ENCODE measurements at regions not wholly inside any gene's neighbourhood (a gene's known extent, or its start where the extent isn't known, plus 50 kb on each side); places are given as distances from the start of the nearest gene placed in this dataset.
"Not testable (repeated sequence)": the region's sequence is repeated elsewhere in the genome, so short reads cannot be mapped to it uniquely, and the experiment has no call there.

DNA sequence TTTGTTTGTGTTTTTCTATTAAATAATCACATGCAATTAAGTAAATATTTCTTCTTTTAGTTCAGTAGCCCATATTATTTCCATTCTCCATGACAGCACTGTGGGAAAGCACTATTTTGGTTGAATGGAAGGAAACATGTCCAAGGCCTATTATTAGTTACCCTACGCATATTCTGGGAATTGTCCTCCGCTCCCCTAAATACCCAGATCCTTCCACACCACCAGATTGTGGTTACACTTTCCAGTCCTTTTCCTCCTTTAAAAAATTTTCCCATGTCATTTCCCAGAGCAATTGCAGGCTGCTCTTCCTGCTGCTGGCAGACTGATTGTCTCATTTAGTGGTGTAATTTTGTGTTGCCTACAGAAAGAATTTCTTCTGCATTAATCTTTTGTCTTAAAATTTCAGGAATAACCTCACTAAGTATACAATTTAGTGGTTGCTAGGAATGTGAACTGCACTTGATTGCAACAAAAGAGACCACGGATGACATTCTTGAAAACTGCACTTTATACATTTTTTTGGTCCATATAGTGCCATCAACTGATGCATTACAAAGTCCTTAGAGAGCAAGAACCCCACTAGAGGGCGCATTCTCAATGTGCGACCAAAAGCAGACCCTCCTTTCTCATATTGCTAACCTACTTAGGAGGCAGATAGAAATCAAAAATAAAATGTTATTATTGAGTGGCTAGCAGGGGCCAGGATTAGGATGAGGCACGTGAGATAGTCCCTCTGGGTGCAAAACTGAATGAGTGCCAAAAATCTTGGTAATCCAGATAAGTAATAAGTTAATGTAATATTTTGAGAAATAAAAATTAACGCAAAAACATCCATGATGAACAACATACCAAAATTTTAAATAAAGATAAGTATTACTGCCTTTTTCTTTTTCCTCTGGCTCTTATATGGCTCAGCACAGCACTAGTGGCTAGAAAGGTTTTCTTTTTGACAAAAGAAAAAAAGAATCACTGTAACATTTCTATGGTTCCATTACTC, 98.8 kb upstream of the IQCM start:
- no peaks in the 10 kb centered on the region for H3K27me3 ChIP-seq (ENCODE audit: insufficient read depth, low read depth, severe bottlenecking)
- H3K36me3 ChIP-seq, result no peaks in the 10 kb centered on the region
- H3K9me3 ChIP-seq (ENCODE audit: severe bottlenecking), result no peaks in the 10 kb centered on the region
- H3K27ac ChIP-seq, result no peak overlapping the region
- TF ChIP-seq, protein P1, sequence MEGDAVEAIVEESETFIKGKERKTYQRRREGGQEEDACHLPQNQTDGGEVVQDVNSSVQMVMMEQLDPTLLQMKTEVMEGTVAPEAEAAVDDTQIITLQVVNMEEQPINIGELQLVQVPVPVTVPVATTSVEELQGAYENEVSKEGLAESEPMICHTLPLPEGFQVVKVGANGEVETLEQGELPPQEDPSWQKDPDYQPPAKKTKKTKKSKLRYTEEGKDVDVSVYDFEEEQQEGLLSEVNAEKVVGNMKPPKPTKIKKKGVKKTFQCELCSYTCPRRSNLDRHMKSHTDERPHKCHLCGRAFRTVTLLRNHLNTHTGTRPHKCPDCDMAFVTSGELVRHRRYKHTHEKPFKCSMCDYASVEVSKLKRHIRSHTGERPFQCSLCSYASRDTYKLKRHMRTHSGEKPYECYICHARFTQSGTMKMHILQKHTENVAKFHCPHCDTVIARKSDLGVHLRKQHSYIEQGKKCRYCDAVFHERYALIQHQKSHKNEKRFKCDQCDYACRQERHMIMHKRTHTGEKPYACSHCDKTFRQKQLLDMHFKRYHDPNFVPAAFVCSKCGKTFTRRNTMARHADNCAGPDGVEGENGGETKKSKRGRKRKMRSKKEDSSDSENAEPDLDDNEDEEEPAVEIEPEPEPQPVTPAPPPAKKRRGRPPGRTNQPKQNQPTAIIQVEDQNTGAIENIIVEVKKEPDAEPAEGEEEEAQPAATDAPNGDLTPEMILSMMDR (IDR thresholded peaks at IDR 0.05; ENCODE audit: low read depth, low read length), result peak; percentile 84
- peak; percentile 76 for DNase-seq
- H3K4me3 ChIP-seq (ENCODE audit: low read depth, low read length), result no peak overlapping the region

DNA sequence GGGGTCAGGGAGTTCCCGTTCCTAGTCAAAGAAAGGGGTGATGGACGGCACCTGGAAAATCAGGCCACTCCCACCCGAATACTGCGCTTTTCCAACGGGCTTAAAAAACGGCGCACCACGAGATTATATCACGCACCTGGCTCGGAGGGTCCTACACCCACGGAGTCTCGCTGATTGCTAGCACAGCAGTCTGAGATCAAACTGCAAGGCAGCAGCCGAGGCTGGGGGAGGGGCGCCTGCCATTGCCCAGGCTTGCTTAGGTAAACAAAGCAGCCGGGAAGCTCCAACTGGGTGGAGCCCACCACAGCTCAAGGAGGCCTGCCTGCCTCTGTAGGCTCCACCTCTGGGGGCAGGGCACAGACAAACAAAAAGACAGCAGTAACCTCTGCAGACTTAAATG, 100.1 kb upstream of the IQCM start:
- not testable (repeated sequence) for H3K4me3 ChIP-seq (ENCODE audit: low read depth, low read length); H3K27ac ChIP-seq; H3K9me3 ChIP-seq (ENCODE audit: severe bottlenecking); H3K27me3 ChIP-seq (ENCODE audit: insufficient read depth, low read depth, severe bottlenecking); H3K36me3 ChIP-seq
- DNase-seq, result peak; percentile 28

DNA sequence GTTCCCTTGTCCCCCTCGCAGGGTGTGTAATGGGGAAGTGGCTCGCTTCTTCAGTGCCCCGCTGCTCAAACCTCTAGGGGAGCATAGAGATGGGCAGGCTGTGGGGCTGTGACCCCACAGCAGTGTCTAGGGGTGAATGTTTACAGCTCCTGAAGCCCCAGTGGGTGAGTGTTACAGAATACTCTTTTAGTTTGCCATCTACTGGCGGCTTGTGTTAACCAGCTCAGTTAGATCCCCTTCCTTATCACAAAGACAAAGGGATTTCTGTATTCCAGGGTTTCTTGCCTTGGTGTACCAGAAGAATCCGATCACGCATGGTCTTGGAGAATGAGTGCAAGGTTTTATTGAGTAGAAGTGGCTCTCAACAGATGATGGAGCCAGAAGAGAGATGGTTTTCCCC, 108.1 kb upstream of the IQCM start:
- TF ChIP-seq, protein P1 (IDR thresholded peaks at IDR 0.05; ENCODE audit: low read depth, low read length), result no peak
- DNase-seq, result no peak
- Histone ChIP-seq H3K9me3 (ENCODE audit: severe bottlenecking) (no peaks in the 10 kb centered on the region), H3K27ac (no peak overlapping the region), H3K36me3 (no peaks in the 10 kb centered on the region), H3K4me3 (ENCODE audit: low read depth, low read length) (no peak overlapping the region), H3K27me3 (ENCODE audit: insufficient read depth, low read depth, severe bottlenecking) (no peaks in the 10 kb centered on the region)

DNA sequence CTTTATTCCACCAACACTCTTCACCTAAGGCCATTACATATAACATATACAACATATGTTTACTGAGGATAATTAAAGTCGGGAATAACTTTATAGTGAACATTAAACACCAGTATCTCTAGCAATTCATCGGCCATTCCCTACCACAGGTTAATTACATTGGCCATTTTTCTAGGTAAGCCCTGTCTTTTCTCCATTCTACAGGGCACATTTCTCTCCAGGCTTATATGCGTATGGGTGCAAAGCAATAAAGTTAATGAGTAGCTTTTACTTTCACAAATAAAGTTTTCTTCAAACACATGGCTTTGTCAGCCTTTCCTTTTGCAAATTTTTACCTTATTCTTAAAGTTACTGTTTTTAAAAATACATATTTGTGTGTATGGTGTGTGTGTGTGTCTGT, 111.9 kb upstream of the IQCM start:
- no peak overlapping the region for H3K27ac ChIP-seq
- TF ChIP-seq, protein P1 (IDR thresholded peaks at IDR 0.05; ENCODE audit: low read depth, low read length), result no peak
- no peaks in the 10 kb centered on the region for H3K27me3 ChIP-seq (ENCODE audit: insufficient read depth, low read depth, severe bottlenecking)
- H3K9me3 ChIP-seq (ENCODE audit: severe bottlenecking), result no peaks in the 10 kb centered on the region
- H3K4me3 ChIP-seq (ENCODE audit: low read depth, low read length), result no peak overlapping the region
- H3K36me3 ChIP-seq, result no peaks in the 10 kb centered on the region
- DNase-seq, result no peak

DNA sequence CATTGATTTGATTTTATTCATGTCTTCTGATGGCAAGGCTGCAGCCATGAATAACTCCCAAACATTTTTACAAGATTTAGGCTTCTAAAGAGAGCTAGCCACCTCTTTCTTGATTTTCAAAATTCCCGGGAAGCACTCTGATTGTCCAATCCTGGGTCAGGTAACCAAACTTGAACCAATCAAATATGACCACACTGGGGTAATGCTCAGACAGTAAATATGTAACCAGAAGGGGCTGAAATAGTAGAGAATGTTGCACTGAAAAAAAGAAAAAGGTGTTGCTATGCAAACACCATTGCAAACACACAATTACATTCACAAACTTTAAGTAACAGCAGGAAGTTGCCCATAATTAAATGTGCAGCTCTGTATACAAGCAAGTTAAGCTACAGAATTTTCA, 112.9 kb upstream of the IQCM start:
- TF ChIP-seq, protein P1 (IDR thresholded peaks at IDR 0.05; ENCODE audit: low read depth, low read length), result no peak
- H3K27me3 ChIP-seq (ENCODE audit: insufficient read depth, low read depth, severe bottlenecking), result no peaks in the 10 kb centered on the region
- no peak overlapping the region for H3K27ac ChIP-seq
- H3K36me3 ChIP-seq, result no peaks in the 10 kb centered on the region
- no peak overlapping the region for H3K4me3 ChIP-seq (ENCODE audit: low read depth, low read length)
- no peak for DNase-seq
- no peaks in the 10 kb centered on the region for H3K9me3 ChIP-seq (ENCODE audit: severe bottlenecking)

DNA sequence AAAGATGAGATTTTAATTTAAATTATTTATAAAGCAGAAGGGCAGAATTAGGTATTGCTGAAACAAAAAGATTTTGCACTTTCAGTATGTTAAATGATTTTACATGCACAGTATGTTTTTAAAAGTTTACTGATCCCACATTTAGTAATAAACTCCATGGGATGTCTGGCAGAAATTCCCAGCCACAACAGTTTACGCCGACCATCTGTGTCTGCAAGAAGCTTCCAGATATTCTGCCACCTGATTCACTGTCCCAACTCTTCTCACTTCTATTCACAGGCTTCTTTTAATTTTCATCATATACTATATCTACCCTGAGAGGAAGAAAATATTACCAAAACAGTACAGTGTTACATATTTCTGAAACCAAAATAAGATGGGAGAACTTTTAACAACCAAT, 115.8 kb upstream of the IQCM start:
- TF ChIP-seq, protein P1 (IDR thresholded peaks at IDR 0.05; ENCODE audit: low read depth, low read length), result no peak
- no peaks in the 10 kb centered on the region for H3K36me3 ChIP-seq
- H3K27ac ChIP-seq, result no peak overlapping the region
- H3K4me3 ChIP-seq (ENCODE audit: low read depth, low read length), result no peak overlapping the region
- H3K27me3 ChIP-seq (ENCODE audit: insufficient read depth, low read depth, severe bottlenecking), result no peaks in the 10 kb centered on the region
- no peaks in the 10 kb centered on the region for H3K9me3 ChIP-seq (ENCODE audit: severe bottlenecking)
- no peak for DNase-seq

All from WERI-Rb-1 (cell line).